ENCODE measurements at regions not wholly inside any gene's neighbourhood (a gene's known extent, or its start where the extent isn't known, plus 50 kb on each side); places are given as distances from the start of the nearest gene placed in this dataset.

- TF ChIP-seq CTCF (IDR thresholded peaks at IDR 0.05) (no peak), POLR2A (IDR thresholded peaks at IDR 0.05) (no peak)
Measured at GRCh38 chr21:20024741-20025140, 973.5 kb upstream of the NCAM2 start.
